GM10266 (cell line): ENCODE measurements at regions not wholly inside any gene's neighbourhood (a gene's known extent, or its start where the extent isn't known, plus 50 kb on each side); places are given as distances from the start of the nearest gene placed in this dataset.

Experiments
- DNase-seq: peaks from one replicate; pipeline ENCODE4 v3.0.0; 2012; ENCODE audit errors: extremely low spot score
- CTCF ChIP-seq: IDR thresholded peaks from 2 replicates; pipeline ENCODE4 v1.5.1; 2012; ENCODE audit warnings: mild to moderate bottlenecking, low read depth; ENCODE audit not compliant: control insufficient read depth, insufficient read depth; ENCODE audit errors: missing control alignments

GRCh38 chr20:6831461-6831860, 64.0 kb downstream of the BMP2 start:
- no peak for DNase-seq

GRCh38 chr20:6832811-6833210, 65.3 kb downstream of the BMP2 start:
- no peak for TF ChIP-seq CTCF
- DNase-seq = no peak

More at GRCh38 chr20:6831461-6831860, 64.0 kb downstream of the BMP2 start:
- no peak for TF ChIP-seq CTCF

- no peak for TF ChIP-seq CTCF
- DNase-seq = no peak
Observed at GRCh38 chr20:6835609-6836008, 68.1 kb downstream of the BMP2 start.

GRCh38 chr20:6836821-6837374, 69.4 kb downstream of the BMP2 start:
- no peak for DNase-seq
- no peak for TF ChIP-seq CTCF

- TF ChIP-seq CTCF = no peak
- DNase-seq = no peak
Observed at GRCh38 chr20:6837730-6838129, 70.2 kb downstream of the BMP2 start.

- DNase-seq = no peak
- TF ChIP-seq CTCF = no peak
Observed at GRCh38 chr20:6838181-6838826, 70.8 kb downstream of the BMP2 start.

GRCh38 chr20:6841128-6841527, 73.6 kb downstream of the BMP2 start:
- TF ChIP-seq CTCF = no peak
- no peak for DNase-seq
